SK-N-DZ (cell line): ENCODE measurements at regions not wholly inside any gene's neighbourhood (a gene's known extent, or its start where the extent isn't known, plus 50 kb on each side); places are given as distances from the start of the nearest gene placed in this dataset.

Experiments
- DNase-seq: peaks from one replicate; pipeline ENCODE4 v3.0.0-alpha.2; 2015; ENCODE audit warnings: low spot score

DNA sequence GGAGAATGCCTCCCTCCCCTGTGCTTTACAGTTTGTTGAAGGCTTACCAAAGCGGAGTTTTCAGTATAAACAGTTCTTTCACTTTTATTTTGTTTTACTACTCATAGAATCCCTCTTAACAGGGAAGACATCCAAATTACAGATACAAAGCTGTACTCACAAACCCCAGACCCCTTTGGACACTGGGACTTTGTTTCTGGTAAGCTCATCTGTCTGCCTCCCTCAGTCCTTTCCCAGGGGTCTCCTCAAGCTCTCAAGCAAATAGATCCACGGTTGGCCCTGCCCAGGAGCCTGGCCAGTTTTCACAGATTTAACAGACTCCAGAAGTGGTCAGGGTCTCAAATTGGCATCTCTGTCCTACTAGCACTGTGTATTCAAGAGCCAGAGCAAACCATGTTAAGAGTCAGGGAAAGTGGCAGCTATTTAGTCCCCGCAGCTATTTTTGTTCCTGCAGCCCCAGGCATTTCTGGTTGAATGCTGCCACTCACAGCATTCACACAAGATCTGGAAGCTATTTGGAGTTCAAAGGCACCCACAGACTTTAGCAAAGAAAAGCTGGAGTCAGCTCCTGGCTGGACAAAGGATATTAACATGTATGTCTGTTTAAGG lies 54.2 kb downstream of the TMEM100 start:
- DNase-seq, result no peak

DNA sequence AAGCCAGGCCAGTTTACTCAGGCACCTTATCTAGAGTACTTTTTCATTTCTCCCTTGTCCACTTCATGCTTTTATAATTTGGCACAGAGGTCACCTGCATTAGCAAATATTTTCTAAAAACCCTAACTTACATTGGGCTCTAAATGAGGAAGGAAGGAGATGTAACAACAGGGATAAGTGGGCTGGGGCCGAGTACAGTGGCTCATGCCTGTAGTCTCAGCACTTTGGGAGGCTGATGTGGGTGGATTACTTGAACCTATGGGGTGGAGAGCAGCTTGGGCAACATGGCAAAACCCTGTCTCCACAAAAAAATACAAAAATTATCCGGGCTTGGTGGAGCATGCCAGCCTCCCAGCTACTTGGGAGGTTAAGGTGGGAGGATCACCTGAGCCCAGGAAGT lies 55.9 kb downstream of the TMEM100 start:
- DNase-seq, result no peak

DNA sequence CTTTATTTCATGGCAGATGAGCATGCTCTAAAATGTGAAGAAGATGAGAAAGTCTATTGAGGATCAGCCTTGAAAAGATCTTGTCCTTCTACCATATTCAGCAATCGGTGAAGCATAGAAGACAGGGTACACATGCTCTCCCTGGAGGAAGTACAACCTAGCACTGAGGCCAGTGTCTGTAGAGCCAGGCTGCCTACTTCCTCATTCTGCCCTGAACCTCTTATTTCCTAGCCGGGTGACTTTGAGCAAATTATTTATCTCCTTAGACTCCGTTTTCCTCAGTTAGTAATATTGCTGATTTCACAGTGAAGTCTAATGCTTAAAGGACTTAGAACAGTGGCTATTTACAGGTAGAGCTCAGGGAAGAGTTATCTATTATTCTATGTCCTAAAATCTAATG lies 58.4 kb downstream of the TMEM100 start:
- DNase-seq, result no peak

DNA sequence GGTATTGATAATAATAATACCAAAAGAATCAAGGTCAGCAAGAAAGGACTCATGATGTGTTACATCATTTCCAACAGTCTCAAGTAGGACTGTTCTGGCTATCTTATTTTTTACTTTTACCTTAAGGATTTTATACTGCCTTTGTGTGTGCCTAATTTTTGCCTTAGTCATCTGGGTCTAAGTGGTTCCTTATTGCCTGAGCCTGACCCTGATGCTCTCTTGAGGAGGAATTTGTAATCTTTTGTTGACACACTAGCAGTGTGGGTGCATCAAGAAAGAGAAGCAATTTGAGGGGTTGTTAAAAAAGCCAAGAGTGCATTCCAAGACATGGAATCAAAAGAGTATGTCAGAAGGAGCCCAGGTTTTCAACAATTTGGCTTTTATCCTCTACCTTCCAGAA lies 59.3 kb downstream of the TMEM100 start:
- DNase-seq, result no peak

- DNase-seq, result no peak
Measured at GRCh38 chr17:55661963-55662834, 60.5 kb downstream of the TMEM100 start.

DNA sequence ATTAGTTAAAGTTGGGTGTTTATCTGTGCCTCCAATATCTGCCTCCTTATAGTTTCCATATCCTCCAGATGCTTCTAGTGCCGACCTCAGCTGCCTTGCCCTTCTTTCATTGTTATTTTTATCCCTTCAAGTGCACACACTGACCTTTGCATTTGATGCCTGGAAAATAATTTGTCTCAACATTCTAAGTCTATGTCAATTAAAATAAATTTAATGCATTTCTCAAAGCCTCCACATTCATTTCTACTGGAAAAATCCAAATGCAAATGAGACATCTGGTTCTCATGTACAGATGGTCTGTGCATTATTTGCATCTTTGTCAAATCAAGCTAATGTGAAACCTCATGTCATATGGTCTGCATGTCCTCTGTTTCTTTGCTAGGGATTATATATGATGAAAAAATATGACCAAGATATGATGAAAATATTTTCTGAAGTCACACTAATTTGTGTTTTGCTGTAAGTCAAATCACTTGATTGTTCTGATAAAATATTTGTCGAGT lies 61.4 kb downstream of the TMEM100 start:
- no peak for DNase-seq

DNA sequence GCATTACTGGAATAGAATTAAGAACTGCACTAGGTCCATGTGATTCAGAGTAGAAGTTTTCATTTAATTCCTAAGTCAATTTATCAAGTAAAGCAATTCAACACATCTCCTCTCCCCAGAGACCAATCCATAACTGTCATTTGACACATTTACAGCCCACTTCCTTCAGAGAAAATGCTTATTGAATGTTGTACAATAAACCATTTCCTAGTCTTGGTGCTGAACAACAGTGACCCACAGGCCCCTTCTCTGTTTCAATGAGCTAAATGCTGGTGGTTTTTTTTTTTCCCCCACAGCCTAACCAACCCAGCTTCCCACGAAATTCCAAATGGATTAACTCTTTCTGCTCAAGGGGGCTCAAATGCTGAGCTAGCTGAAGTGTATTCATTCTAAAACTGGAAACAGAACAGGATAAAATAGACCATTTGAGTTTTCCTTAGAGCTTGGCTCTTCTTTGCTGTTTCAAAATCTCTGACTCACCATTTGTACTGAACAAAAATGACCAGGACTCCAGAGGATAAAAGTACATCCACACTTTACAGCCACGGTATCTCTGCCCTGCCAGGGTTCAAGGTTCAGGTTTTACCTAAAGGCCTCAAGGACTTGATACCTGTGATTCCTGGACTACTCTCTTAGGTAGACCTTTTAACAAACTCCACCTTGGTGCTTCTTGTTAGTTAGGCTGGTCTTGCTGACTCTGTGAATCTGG lies 62.3 kb downstream of the TMEM100 start:
- DNase-seq, result no peak

DNA sequence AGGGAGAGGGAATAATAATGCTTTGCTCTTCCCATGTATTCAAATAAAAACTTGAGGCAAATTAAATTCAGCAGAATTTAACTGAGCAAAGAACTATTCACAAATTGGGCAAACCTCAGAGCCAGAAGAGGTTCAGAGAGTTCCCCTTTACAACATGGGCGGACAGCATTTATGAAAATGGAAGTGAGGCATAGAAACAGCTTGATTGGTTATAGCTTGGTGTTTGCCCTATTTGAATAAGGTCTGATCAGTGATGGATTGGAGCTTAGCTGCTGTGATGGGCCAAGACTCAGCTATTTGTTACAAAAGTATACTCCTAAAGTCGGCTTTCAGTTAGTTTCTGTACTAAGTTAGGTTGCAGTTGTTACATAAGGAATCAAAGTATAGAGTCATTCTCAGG lies 63.0 kb downstream of the TMEM100 start:
- no peak for DNase-seq

DNA sequence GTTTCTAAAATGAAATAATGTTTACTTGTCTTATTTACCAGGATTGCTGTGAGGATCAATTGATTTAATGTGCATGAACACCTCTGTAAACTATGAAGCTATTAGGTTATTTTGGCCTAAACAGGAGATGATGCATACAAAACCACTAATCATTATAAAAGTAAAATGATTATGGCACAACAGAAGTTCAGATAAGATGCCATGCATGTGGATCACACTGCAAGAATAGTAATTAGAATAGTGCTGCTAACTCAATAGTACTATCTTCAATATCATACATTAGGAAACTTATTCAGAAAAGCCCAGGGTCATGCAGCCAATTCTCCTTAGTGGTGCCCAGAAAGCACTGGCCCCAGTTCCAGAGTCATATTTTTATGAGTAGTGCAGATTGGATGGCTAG lies 66.9 kb downstream of the TMEM100 start:
- no peak for DNase-seq

DNA sequence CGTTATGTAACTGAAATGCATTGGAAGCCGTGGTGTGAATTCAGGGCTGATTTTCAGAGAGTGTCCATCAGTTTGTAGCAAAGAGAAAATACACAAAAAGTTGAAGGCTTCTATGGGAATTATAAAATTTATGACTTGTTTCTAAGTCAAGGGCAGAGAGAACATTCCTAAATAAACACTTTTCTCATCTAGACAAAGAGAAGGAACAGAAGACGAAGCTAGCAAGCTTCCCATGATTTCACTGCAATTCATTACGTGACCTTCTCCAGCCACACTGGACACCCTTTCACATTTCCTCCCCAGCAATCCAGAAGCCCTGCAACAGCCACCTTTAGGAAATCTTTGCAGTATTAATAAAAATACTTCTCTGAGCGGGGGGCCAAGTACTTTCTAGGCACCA lies 67.8 kb downstream of the TMEM100 start:
- no peak for DNase-seq

DNA sequence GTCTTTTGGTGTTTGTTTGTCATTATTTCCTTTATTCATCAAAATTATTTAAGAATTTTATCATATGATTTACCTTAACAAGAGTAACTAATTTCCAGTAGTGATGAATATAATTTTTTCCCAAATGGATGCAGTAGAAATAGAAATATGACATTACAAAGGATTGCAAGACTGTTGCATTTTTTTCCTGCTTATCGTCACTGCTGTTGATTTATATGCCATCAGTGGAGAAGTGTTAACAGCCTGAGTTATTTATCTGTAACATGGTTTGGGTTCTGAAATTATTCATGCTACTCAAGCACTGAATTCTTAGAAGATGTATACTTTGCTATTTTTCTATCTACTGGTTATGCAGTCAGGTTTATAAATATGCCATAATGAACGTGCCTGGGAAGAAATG lies 68.6 kb downstream of the TMEM100 start:
- no peak for DNase-seq

DNA sequence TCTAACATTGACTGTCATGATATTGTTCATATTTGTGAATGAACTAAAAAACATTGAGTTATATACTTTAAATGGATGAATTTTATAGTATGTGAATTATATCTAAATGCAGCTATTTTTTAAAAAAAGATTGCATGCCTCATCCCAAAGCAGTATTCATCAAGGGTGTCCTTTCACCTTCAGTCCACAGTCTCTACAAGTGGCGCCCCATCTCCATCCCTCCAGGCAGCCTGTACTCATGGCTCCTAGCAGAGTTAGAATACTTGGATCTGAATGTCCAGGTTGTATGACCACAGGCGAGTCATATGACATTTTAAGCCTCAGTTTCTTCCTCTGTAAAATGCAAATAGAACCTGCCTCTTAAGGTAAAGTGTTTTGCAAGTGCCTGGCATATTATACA lies 69.8 kb downstream of the TMEM100 start:
- no peak for DNase-seq

DNA sequence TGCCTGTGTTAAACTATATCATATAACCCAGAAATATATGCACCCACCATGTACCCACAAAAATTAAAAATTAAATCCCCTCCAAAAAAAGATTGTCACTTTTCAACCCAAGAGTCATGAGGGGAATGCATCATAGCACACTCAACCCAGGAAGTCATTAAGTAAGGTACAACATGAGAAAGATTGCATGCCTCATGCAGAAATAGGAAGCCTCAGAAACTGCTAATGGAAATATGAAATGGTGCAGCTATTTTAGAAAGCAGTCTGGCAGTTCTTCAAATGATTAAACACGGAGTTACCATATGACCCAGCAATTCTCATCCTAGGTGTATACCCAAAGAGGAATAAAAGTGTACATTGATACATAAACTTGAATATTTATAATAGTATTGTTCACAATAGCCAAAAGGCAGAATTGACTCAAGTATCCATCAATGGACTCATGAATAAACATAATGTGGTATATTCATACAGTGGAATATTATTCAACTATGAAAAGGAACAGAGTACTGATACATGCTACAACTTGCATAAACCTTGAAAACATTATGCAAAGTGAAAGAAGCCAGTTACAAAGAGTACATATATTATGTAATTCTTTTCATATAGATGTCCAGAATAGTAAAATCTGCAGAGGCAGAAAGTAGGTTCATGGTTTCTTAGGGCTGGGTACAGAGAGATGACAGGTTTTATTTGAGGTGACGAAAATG lies 70.4 kb downstream of the TMEM100 start:
- no peak for DNase-seq

DNA sequence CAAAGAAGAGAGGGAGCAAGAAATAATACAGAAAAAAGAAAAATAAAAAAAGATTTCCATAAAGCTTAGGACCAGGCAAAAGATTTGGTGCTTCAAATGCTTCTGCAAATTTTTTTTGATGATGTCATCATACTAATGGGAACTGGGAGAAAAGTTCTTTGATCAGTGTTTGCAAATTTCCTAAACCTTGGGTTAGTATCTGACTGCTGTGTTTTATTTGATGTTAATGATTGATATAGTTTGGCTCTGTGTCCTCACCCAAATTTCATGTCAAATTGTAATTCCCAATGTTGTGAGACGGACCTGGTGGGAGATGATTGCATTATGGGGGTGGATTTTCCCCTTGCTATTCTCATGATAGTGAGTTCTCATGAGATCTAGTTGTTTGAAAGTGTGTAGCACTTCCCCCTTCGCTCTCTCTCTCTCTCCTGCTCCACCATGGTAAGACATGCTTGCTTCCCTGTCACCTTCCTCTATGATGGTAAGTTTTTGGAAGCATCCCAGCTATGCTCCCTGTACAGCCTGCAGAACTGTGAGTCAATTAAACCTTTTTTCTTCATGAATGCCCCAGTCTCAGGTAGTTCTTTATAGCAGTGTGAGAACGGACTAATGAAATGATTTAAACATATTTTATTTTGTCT lies 72.6 kb downstream of the TMEM100 start:
- no peak for DNase-seq

DNA sequence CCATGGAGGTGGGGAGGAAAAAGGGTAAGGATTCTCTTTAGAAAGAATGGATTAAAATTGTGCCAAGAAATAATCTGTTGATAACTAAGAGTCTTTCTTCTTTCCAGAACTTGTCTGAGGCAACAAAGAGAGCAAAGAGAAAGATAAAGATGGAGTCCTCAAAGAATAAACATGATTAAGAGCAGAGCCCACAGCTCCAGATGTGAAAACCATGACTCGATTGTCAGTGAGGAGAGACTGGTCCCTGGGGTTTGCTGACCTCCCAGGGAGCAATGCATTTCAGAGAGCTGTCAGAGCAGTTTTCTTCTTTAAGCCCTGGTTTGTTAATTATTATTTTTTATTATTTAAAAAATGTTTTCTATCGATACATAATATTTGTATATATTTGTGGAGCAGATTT lies 74.6 kb downstream of the TMEM100 start:
- DNase-seq, result no peak

GRCh38 chr17:55645361-55645760 lies 77.3 kb downstream of the TMEM100 start:
- DNase-seq, result no peak

GRCh38 chr17:55644346-55644745 lies 78.3 kb downstream of the TMEM100 start:
- DNase-seq, result no peak

DNA sequence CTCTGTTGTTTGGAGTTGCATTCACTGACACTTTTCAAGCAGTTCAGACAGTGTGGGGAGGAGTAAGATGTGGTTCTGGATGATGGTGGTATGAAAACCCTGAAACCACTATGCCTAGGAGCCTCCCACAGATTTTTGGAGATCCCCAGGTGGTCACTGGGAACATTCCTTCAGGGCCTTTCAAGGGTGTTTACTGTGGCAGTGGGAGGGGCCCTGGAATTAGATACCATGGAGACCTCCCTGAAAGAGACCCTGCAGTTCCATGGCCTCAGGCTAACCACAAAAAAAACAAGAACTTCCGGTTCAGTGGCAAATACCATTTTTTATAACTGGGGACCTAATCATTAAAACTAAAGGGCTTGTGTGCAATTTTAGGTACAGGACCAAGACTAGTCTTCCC lies 79.9 kb downstream of the TMEM100 start:
- DNase-seq, result no peak

DNA sequence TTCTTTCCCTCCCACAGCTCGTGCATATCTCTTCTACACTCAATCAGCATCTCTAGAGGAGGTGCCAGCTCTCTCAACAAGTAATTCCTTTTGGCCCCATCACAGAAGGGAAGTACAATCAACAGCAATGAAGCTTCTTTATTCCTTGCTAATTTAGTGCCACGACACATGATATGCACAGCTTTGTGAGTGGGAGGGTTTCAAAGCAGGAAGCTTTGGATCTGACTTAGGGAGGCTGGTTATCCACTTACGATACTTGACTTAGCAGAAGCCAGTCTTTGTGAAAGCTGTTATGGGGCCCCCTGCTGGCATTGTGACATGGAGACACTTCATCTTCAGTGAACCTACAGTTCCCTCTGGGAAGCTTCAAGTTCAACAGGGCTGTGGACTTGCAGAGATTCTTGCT lies 81.0 kb downstream of the TMEM100 start:
- peak; percentile 68 for DNase-seq

GRCh38 chr17:55639096-55639495 lies 83.6 kb downstream of the TMEM100 start:
- no peak for DNase-seq

GRCh38 chr17:55635253-55635914 lies 87.3 kb downstream of the TMEM100 start:
- peak; percentile 32 for DNase-seq
